Esophagus muscularis mucosa (tissue), 3 donors: ENCODE measurements at regions not wholly inside any gene's neighbourhood (a gene's known extent, or its start where the extent isn't known, plus 50 kb on each side); places are given as distances from the start of the nearest gene placed in this dataset.

ENCODE experiments used
- POLR2AphosphoS5 ChIP-seq, 2 donors: sonication (generic); formaldehyde crosslinking; IDR thresholded peaks; one replicate each; pipeline ENCODE4 v1.6.1; 2017; ENCODE audit warnings: antibody characterized with exemption in 2 of 2
- TF ChIP-seq, protein P1 (sequence below), 3 experiments: fragments of 200-600 bp in 2 of 3; fragments of 450-650 bp in 1 of 3; sonication (generic) in 2 of 3; IDR thresholded peaks; one replicate each; pipeline ENCODE4 v1.5.1; 2017 to 2019; ENCODE audit warnings: antibody characterized with exemption in 3 of 3, mild to moderate bottlenecking in 2 of 3, moderate library complexity in 1 of 3

DNA sequence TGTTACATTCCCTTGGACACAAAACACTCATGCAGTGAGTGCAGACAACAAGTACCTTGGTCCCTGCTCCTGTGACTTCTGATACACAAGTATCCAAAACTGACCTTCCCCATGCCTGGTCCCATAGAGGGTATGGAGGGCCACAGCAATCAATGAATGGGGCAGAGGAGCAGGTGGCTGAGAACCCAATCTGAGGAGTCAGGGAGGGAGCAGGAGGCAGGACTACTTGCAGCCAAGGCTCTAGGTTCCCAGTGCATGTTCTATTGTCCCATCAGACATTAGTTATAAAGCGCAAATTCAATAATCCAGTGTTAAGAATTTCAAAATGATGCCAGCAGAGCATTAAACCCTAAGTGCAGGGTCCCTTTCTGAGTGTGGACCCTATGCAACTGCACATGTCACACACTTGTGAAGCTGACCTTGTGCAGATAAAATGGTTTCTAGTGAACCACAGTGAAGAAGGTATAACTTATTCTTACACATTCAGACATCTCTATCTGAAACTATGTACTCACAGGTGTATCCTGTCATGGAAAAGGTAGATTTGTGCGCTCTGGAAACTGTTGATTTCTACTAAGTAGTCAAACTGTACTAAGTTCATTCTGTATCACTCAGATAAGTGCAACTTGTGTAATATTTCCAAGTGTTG lies 107.3 kb upstream of the ABI3BP start:
- TF ChIP-seq, protein P1, sequence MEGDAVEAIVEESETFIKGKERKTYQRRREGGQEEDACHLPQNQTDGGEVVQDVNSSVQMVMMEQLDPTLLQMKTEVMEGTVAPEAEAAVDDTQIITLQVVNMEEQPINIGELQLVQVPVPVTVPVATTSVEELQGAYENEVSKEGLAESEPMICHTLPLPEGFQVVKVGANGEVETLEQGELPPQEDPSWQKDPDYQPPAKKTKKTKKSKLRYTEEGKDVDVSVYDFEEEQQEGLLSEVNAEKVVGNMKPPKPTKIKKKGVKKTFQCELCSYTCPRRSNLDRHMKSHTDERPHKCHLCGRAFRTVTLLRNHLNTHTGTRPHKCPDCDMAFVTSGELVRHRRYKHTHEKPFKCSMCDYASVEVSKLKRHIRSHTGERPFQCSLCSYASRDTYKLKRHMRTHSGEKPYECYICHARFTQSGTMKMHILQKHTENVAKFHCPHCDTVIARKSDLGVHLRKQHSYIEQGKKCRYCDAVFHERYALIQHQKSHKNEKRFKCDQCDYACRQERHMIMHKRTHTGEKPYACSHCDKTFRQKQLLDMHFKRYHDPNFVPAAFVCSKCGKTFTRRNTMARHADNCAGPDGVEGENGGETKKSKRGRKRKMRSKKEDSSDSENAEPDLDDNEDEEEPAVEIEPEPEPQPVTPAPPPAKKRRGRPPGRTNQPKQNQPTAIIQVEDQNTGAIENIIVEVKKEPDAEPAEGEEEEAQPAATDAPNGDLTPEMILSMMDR (IDR thresholded peaks at IDR 0.05), result no peak
- no peak for TF ChIP-seq POLR2AphosphoS5 (IDR thresholded peaks at IDR 0.05)
